ENCODE measurements at regions not wholly inside any gene's neighbourhood (a gene's known extent, or its start where the extent isn't known, plus 50 kb on each side); places are given as distances from the start of the nearest gene placed in this dataset.

GRCh38 chr11:23010790-23011335 is 150.6 kb upstream of the CCDC179 start:
- Histone ChIP-seq H3K4me1 (ENCODE audit: control insufficient read depth, low read length) (no peaks in the 10 kb centered on the region), H4K20me1 (ENCODE audit: control insufficient read depth, insufficient read depth, low read depth, low read length) (no peaks in the 10 kb centered on the region), H3K9me2 (replicated peaks; ENCODE audit: control insufficient read depth, low read length) (no peaks in the 10 kb centered on the region), H3K4me2 (ENCODE audit: low read length) (no peak overlapping the region), H3K79me2 (ENCODE audit: control insufficient read depth, low read length) (no peaks in the 10 kb centered on the region), H3K9me3 (ENCODE audit: control insufficient read depth, insufficient read depth, low read length) (no peaks in the 10 kb centered on the region), H3K4me3 (ENCODE audit: low read length) (no peak overlapping the region), H3K36me3 (ENCODE audit: control insufficient read depth, low read length) (no peaks in the 10 kb centered on the region), H3K27me3 (ENCODE audit: control insufficient read depth, low read length) (no peaks in the 10 kb centered on the region), H3K27ac (ENCODE audit: low read depth, low read length) (no peak overlapping the region), H3F3A (ENCODE audit: control insufficient read depth, insufficient read depth) (no peaks in the 10 kb centered on the region)
- TF ChIP-seq CTCF (IDR thresholded peaks at IDR 0.05; ENCODE audit: low read depth, low read length, poor library complexity, severe bottlenecking): no peak

- no peaks in the 10 kb centered on the region for H3K9me2 ChIP-seq (replicated peaks; ENCODE audit: control insufficient read depth, low read length)
- no peaks in the 10 kb centered on the region for H3K36me3 ChIP-seq (ENCODE audit: control insufficient read depth, low read length)
- no peak overlapping the region for H3K4me3 ChIP-seq (ENCODE audit: low read length)
- TF ChIP-seq CTCF (IDR thresholded peaks at IDR 0.05; ENCODE audit: low read depth, low read length, poor library complexity, severe bottlenecking): no peak
- no peaks in the 10 kb centered on the region for H3K27me3 ChIP-seq (ENCODE audit: control insufficient read depth, low read length)
- H3K27ac ChIP-seq (ENCODE audit: low read depth, low read length): no peak overlapping the region
- no peaks in the 10 kb centered on the region for H3K4me1 ChIP-seq (ENCODE audit: control insufficient read depth, low read length)
- H3K9me3 ChIP-seq (ENCODE audit: control insufficient read depth, insufficient read depth, low read length): no peaks in the 10 kb centered on the region
- no peaks in the 10 kb centered on the region for H3K79me2 ChIP-seq (ENCODE audit: control insufficient read depth, low read length)
- H3K4me2 ChIP-seq (ENCODE audit: low read length): no peak overlapping the region
- no peaks in the 10 kb centered on the region for H3F3A ChIP-seq (ENCODE audit: control insufficient read depth, insufficient read depth)
- H4K20me1 ChIP-seq (ENCODE audit: control insufficient read depth, insufficient read depth, low read depth, low read length): no peaks in the 10 kb centered on the region
Measured at GRCh38 chr11:23012930-23013329, 152.7 kb upstream of the CCDC179 start.

GRCh38 chr11:23013509-23013908 is 153.2 kb upstream of the CCDC179 start:
- no peaks in the 10 kb centered on the region for H4K20me1 ChIP-seq (ENCODE audit: control insufficient read depth, insufficient read depth, low read depth, low read length)
- no peaks in the 10 kb centered on the region for H3K9me2 ChIP-seq (replicated peaks; ENCODE audit: control insufficient read depth, low read length)
- no peak overlapping the region for H3K4me2 ChIP-seq (ENCODE audit: low read length)
- H3K36me3 ChIP-seq (ENCODE audit: control insufficient read depth, low read length): no peaks in the 10 kb centered on the region
- no peak overlapping the region for H3K27ac ChIP-seq (ENCODE audit: low read depth, low read length)
- no peaks in the 10 kb centered on the region for H3K9me3 ChIP-seq (ENCODE audit: control insufficient read depth, insufficient read depth, low read length)
- H3K27me3 ChIP-seq (ENCODE audit: control insufficient read depth, low read length): no peaks in the 10 kb centered on the region
- TF ChIP-seq CTCF (IDR thresholded peaks at IDR 0.05; ENCODE audit: low read depth, low read length, poor library complexity, severe bottlenecking): no peak
- no peak for TF ChIP-seq EZH2phosphoT487 (IDR thresholded peaks at IDR 0.05; ENCODE audit: borderline replicate concordance, low read length)
- no peaks in the 10 kb centered on the region for H3F3A ChIP-seq (ENCODE audit: control insufficient read depth, insufficient read depth)
- H3K79me2 ChIP-seq (ENCODE audit: control insufficient read depth, low read length): no peaks in the 10 kb centered on the region
- no peak overlapping the region for H3K4me3 ChIP-seq (ENCODE audit: low read length)
- H3K4me1 ChIP-seq (ENCODE audit: control insufficient read depth, low read length): no peaks in the 10 kb centered on the region

All from DOHH2 (cell line).